T follicular helper cell (primary cell): ENCODE measurements at regions not wholly inside any gene's neighbourhood (a gene's known extent, or its start where the extent isn't known, plus 50 kb on each side); places are given as distances from the start of the nearest gene placed in this dataset.

Experiments
- DNase-seq: peaks from one replicate; pipeline ENCODE4 v3.0.0-alpha.2; 2020; ENCODE audit warnings: low read depth

- no peak for DNase-seq
These were observed 197.7 kb upstream of the CIBAR2 start for GRCh38 chr16:85309656-85310587.

GRCh38 chr16:85310868-85311585 lies 198.8 kb upstream of the CIBAR2 start:
- no peak for DNase-seq

- no peak for DNase-seq
These were observed 199.5 kb upstream of the CIBAR2 start for GRCh38 chr16:85311741-85312140.

GRCh38 chr16:85312174-85312573 lies 199.9 kb upstream of the CIBAR2 start:
- no peak for DNase-seq

- no peak for DNase-seq
These were observed 200.6 kb upstream of the CIBAR2 start for GRCh38 chr16:85312642-85313525.

GRCh38 chr16:85313526-85314301 lies 201.4 kb upstream of the CIBAR2 start:
- no peak for DNase-seq

GRCh38 chr16:85314512-85314971 lies 202.3 kb upstream of the CIBAR2 start:
- DNase-seq: no peak

- no peak for DNase-seq
These were observed 203.6 kb upstream of the CIBAR2 start for GRCh38 chr16:85315866-85316265.

- DNase-seq: no peak
These were observed 204.1 kb upstream of the CIBAR2 start for GRCh38 chr16:85316321-85316919.

- no peak for DNase-seq
These were observed 204.7 kb upstream of the CIBAR2 start for GRCh38 chr16:85316944-85317343.

GRCh38 chr16:85317704-85318103 lies 205.4 kb upstream of the CIBAR2 start:
- no peak for DNase-seq

GRCh38 chr16:85319208-85319983 lies 207.1 kb upstream of the CIBAR2 start:
- no peak for DNase-seq

- no peak for DNase-seq
These were observed 207.7 kb upstream of the CIBAR2 start for GRCh38 chr16:85319984-85320440.

- no peak for DNase-seq
These were observed 208.6 kb upstream of the CIBAR2 start for GRCh38 chr16:85320677-85321385.

GRCh38 chr16:85321509-85322271 lies 209.4 kb upstream of the CIBAR2 start:
- DNase-seq: no peak

- no peak for DNase-seq
These were observed 211.1 kb upstream of the CIBAR2 start for GRCh38 chr16:85323230-85323960.

GRCh38 chr16:85323961-85324253 lies 211.6 kb upstream of the CIBAR2 start:
- DNase-seq: no peak

- no peak for DNase-seq
These were observed 212.2 kb upstream of the CIBAR2 start for GRCh38 chr16:85324488-85324887.
